C4-2B (cell line): ENCODE measurements at regions not wholly inside any gene's neighbourhood (a gene's known extent, or its start where the extent isn't known, plus 50 kb on each side); places are given as distances from the start of the nearest gene placed in this dataset.

Experiments
- CTCF ChIP-seq: fragments of 450-650 bp; conservative IDR thresholded peaks from 2 replicates; pipeline ENCODE4 v1.5.1; 2017; ENCODE audit warnings: mild to moderate bottlenecking
- ZFX ChIP-seq: fragments of 450-650 bp; IDR thresholded peaks from 2 replicates; pipeline ENCODE4 v1.6.1; 2017

- no peak for TF ChIP-seq ZFX
- TF ChIP-seq CTCF, result no peak
Observed at GRCh38 chr5:110341836-110342235, 384.6 kb downstream of the TMEM232 start.
